Uterus (tissue), 3 donors: ENCODE measurements at regions not wholly inside any gene's neighbourhood (a gene's known extent, or its start where the extent isn't known, plus 50 kb on each side); places are given as distances from the start of the nearest gene placed in this dataset.
"Not testable (repeated sequence)": the region's sequence is repeated elsewhere in the genome, so short reads cannot be mapped to it uniquely, and the experiment has no call there.

Experiments
- DNase-seq, 2 donors: peaks; one replicate each; pipeline ENCODE4 v3.0.0-alpha.2; 2019 to 2020
- H3K27ac ChIP-seq, 2 donors: fragments of 200-600 bp; sonication (generic); 1 replicate in 1 of 2; 2 replicates in 1 of 2; pipeline ENCODE4 v1.5.1; 2016 to 2018
- H3K27me3 ChIP-seq, 2 donors: fragments of 200-600 bp; sonication (generic); one replicate each; pipeline ENCODE4 v1.5.1; 2018 to 2019; ENCODE audit warnings: control low read depth in 1 of 2
- H3K36me3 ChIP-seq, 2 donors: fragments of 200-600 bp; sonication (generic); one replicate each; pipeline ENCODE4 v1.5.1; 2019; ENCODE audit warnings: control low read depth in 1 of 2
- H3K4me1 ChIP-seq, 2 donors: fragments of 200-600 bp; sonication (generic); one replicate each; pipeline ENCODE4 v1.5.1; 2018 to 2019; ENCODE audit warnings: control low read depth in 1 of 2
- H3K4me3 ChIP-seq, 2 donors: fragments of 200-600 bp; sonication (generic); 1 replicate in 1 of 2; 2 replicates in 1 of 2; pipeline ENCODE4 v1.5.1; 2018 to 2019; ENCODE audit warnings: mild to moderate bottlenecking in 1 of 2
- H3K9me3 ChIP-seq, 2 donors: fragments of 200-600 bp; sonication (generic); one replicate each; pipeline ENCODE4 v1.5.1; 2019; ENCODE audit warnings: control low read depth in 1 of 2
- CTCF ChIP-seq, 4 experiments: fragments of 200-600 bp in 2 of 4; fragments of 450-650 bp in 2 of 4; sonication (generic) in 2 of 4; IDR thresholded peaks; one replicate each; pipeline ENCODE4 v1.5.1; 2016 to 2019; ENCODE audit warnings: antibody characterized with exemption in 4 of 4, mild to moderate bottlenecking in 2 of 4, moderate library complexity in 1 of 4
- POLR2A ChIP-seq, 2 donors: fragments of 450-650 bp; IDR thresholded peaks; one replicate each; pipeline ENCODE4 v1.6.1; 2016; ENCODE audit warnings: antibody characterized with exemption in 2 of 2, mild to moderate bottlenecking in 1 of 2, moderate library complexity in 1 of 2
- intact Hi-C: fragments of 100-400 bp; cut with DNase I; formaldehyde crosslinking; loops from one replicate; pipeline ENCODE4 v1.15.1; 2023; ENCODE audit warnings: low total_unique reads
- donor health status: DM: yes; HTN: yes; CAD: no.

DNA sequence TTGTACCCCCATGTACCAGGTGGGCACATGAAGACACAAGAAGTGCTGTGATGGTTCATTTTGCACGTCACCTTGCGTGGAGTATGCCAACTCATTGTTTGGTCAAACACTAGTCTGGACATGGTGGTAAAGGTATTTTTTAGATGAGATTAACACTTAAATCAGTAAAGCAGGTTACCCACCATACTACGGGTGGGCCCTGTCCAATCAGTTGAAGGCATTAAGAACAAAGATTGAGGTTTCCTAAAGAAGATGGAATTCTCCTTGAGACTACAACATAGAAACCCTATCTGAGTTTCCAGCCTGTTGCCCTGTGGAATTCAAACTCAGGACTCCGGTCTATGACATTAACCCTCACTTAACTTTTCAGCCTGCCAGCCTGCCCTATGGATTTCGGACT, 118.4 kb downstream of the RPLP1 start:
- TF ChIP-seq POLR2A (IDR thresholded peaks at IDR 0.05): no peak
- TF ChIP-seq CTCF (IDR thresholded peaks at IDR 0.05): no peak
- Histone ChIP-seq H3K27me3 (no peaks in the 10 kb centered on the region), H3K36me3 (no peaks in the 10 kb centered on the region), H3K27ac (no peak overlapping the region), H3K9me3 (no peaks in the 10 kb centered on the region), H3K4me3 (no peak overlapping the region), H3K4me1 (peaks cover 0 to 5% of the 10 kb centered on the region in 2 donors)
- intact Hi-C loops: no loop called here
- DNase-seq: no peak

- H3K4me3 ChIP-seq, DNase-seq, H3K27me3 ChIP-seq, H3K36me3 ChIP-seq, intact Hi-C loops, H3K27ac ChIP-seq, H3K9me3 ChIP-seq, H3K4me1 ChIP-seq: not testable (repeated sequence)
Measured at GRCh38 chr15:69573278-69573677, 120.7 kb downstream of the RPLP1 start.

- peak; percentile 46 to 47 for DNase-seq
- no peaks in the 10 kb centered on the region for H3K27me3 ChIP-seq
- H3K4me1 ChIP-seq: peaks cover 0 to 5% of the 10 kb centered on the region in 2 donors
- H3K27ac ChIP-seq: peak overlapping the region; percentile 3 to 37
- H3K36me3 ChIP-seq: no peaks in the 10 kb centered on the region
- no peak for TF ChIP-seq POLR2A (IDR thresholded peaks at IDR 0.05)
- no peak for TF ChIP-seq CTCF (IDR thresholded peaks at IDR 0.05)
- intact Hi-C loops: no loop called here
- no peak overlapping the region for H3K4me3 ChIP-seq
- no peaks in the 10 kb centered on the region for H3K9me3 ChIP-seq
Measured at GRCh38 chr15:69573815-69574475, 121.3 kb downstream of the RPLP1 start.

DNA sequence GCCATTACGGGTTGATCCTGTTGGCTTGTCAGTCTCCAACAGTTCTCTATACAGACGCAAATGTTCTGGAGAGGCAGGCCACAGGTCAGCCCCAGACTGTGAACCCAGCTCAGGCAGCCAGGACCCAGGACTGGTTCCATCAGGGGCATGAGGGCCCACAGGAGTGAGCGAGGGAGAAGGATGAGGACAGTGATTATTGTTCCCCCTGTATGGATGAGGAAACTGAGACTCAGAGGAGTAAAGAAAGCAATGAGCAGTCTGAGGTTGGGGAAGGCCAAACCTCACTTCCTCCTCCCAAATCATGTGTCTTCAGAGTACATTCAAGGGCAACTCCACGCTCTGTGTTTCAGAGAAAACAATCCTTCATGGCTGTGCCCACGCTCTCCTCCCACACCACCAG, 121.9 kb downstream of the RPLP1 start:
- peak overlapping the region; percentile 3 to 37 for H3K27ac ChIP-seq
- H3K36me3 ChIP-seq: no peaks in the 10 kb centered on the region
- no peaks in the 10 kb centered on the region for H3K9me3 ChIP-seq
- no peak for DNase-seq
- H3K4me3 ChIP-seq: no peak overlapping the region
- no peak for TF ChIP-seq CTCF (IDR thresholded peaks at IDR 0.05)
- no peak for TF ChIP-seq POLR2A (IDR thresholded peaks at IDR 0.05)
- no peaks in the 10 kb centered on the region for H3K27me3 ChIP-seq
- intact Hi-C loops: no loop called here
- peaks cover 0 to 5% of the 10 kb centered on the region in 2 donors for H3K4me1 ChIP-seq

GRCh38 chr15:69575387-69575786, 122.8 kb downstream of the RPLP1 start:
- Histone ChIP-seq H3K4me3 (no peak overlapping the region), H3K9me3 (no peaks in the 10 kb centered on the region), H3K36me3 (no peaks in the 10 kb centered on the region), H3K27ac (no peak overlapping the region), H3K4me1 (peaks cover 0 to 5% of the 10 kb centered on the region in 2 donors), H3K27me3 (no peaks in the 10 kb centered on the region)
- no peak for DNase-seq
- intact Hi-C loops: no loop called here
- TF ChIP-seq CTCF (IDR thresholded peaks at IDR 0.05) (no peak), POLR2A (IDR thresholded peaks at IDR 0.05) (no peak)
